ENCODE measurements at regions not wholly inside any gene's neighbourhood (a gene's known extent, or its start where the extent isn't known, plus 50 kb on each side); places are given as distances from the start of the nearest gene placed in this dataset.

GRCh38 chr9:96062031-96062430 is 186.5 kb downstream of the ERCC6L2 start:
- TF ChIP-seq, protein P1, sequence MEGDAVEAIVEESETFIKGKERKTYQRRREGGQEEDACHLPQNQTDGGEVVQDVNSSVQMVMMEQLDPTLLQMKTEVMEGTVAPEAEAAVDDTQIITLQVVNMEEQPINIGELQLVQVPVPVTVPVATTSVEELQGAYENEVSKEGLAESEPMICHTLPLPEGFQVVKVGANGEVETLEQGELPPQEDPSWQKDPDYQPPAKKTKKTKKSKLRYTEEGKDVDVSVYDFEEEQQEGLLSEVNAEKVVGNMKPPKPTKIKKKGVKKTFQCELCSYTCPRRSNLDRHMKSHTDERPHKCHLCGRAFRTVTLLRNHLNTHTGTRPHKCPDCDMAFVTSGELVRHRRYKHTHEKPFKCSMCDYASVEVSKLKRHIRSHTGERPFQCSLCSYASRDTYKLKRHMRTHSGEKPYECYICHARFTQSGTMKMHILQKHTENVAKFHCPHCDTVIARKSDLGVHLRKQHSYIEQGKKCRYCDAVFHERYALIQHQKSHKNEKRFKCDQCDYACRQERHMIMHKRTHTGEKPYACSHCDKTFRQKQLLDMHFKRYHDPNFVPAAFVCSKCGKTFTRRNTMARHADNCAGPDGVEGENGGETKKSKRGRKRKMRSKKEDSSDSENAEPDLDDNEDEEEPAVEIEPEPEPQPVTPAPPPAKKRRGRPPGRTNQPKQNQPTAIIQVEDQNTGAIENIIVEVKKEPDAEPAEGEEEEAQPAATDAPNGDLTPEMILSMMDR (IDR thresholded peaks at IDR 0.05), result no peak
- no peak for TF ChIP-seq POLR2A (IDR thresholded peaks at IDR 0.05)

All from esophagus squamous epithelium (tissue), 4 donors.